CD14-positive monocyte (primary cell): ENCODE measurements at regions not wholly inside any gene's neighbourhood (a gene's known extent, or its start where the extent isn't known, plus 50 kb on each side); places are given as distances from the start of the nearest gene placed in this dataset.

Experiments used
- DNase-seq, 3 donors: peaks; one replicate each; pipeline ENCODE4 v3.0.0-alpha.2; 2011 to 2022
- H2AFZ ChIP-seq: 2 replicates; pipeline ENCODE4 v1.6.0; 2012; ENCODE audit warnings: mild to moderate bottlenecking, low read depth, low read length, inconsistent platforms; ENCODE audit not compliant: insufficient read depth, poor library complexity, severe bottlenecking
- H3K27ac ChIP-seq, 2 donors: 1 replicate in 1 of 2; 2 replicates in 1 of 2; pipeline ENCODE4 v1.5.1; 2012 to 2013; ENCODE audit warnings: low read length in 2 of 2, control low read depth in 1 of 2, inconsistent platforms in 1 of 2, low read depth in 1 of 2, mild to moderate bottlenecking in 1 of 2
- H3K27me3 ChIP-seq, 2 donors: one replicate each; pipeline versions ENCODE4 v1.6.0 to v1.6.1; 2011 to 2013; ENCODE audit warnings: low read length in 2 of 2; ENCODE audit not compliant: control insufficient read depth in 2 of 2, insufficient read depth in 2 of 2
- H3K36me3 ChIP-seq, 2 donors: replicated peaks in 1 of 2; 1 replicate in 1 of 2; 2 replicates in 1 of 2; pipeline versions ENCODE4 v1.5.1 to v1.6.1; 2012 to 2013; ENCODE audit warnings: low read length in 2 of 2, control low read depth in 1 of 2, inconsistent platforms in 1 of 2, mild to moderate bottlenecking in 1 of 2; ENCODE audit not compliant: insufficient read depth in 2 of 2, control insufficient read depth in 1 of 2
- H3K4me1 ChIP-seq, 2 donors: 1 replicate in 1 of 2; 2 replicates in 1 of 2; pipeline versions ENCODE4 v1.5.1 to v1.6.1; 2012 to 2013; ENCODE audit warnings: low read length in 2 of 2, control low read depth in 1 of 2, inconsistent platforms in 1 of 2, mild to moderate bottlenecking in 1 of 2, moderate library complexity in 1 of 2; ENCODE audit not compliant: insufficient read depth in 2 of 2, control insufficient read depth in 1 of 2
- H3K4me2 ChIP-seq: replicated peaks from 2 replicates; pipeline ENCODE3; 2012; ENCODE audit warnings: low read length, moderate library complexity, mild to moderate bottlenecking; ENCODE audit not compliant: poor library complexity, severe bottlenecking; ENCODE audit errors: extremely low read depth
- H3K4me3 ChIP-seq, 3 experiments: fragments of 200-600 bp in 1 of 3; sonication (generic) in 1 of 3; replicated peaks in 1 of 3; 1 replicate in 2 of 3; 2 replicates in 1 of 3; pipeline ENCODE4 v1.5.1; 2011 to 2013; ENCODE audit warnings: low read length in 3 of 3, mild to moderate bottlenecking in 3 of 3, control low read depth in 2 of 3, low read depth in 2 of 3, inconsistent platforms in 1 of 3, moderate library complexity in 1 of 3
- H3K79me2 ChIP-seq: 2 replicates; pipeline ENCODE4 v1.6.0; 2012; ENCODE audit warnings: mild to moderate bottlenecking, control low read depth, inconsistent platforms, low read length, moderate library complexity; ENCODE audit not compliant: insufficient read depth
- H3K9ac ChIP-seq: 2 replicates; pipeline ENCODE4 v1.6.0; 2017; ENCODE audit warnings: low read length, mild to moderate bottlenecking; ENCODE audit not compliant: insufficient read depth, poor library complexity, severe bottlenecking
- H3K9me3 ChIP-seq, 2 donors: replicated peaks in 1 of 2; 1 replicate in 1 of 2; 2 replicates in 1 of 2; pipeline versions ENCODE4 v1.5.1 to v1.6.1; 2012 to 2013; ENCODE audit warnings: low read length in 2 of 2, control low read depth in 1 of 2; ENCODE audit not compliant: control insufficient read depth in 1 of 2, insufficient read depth in 1 of 2
- H4K20me1 ChIP-seq: 2 replicates; pipeline ENCODE4 v1.6.0; 2012; ENCODE audit warnings: mild to moderate bottlenecking, low read length, control low read depth, moderate library complexity; ENCODE audit not compliant: insufficient read depth
- H3K27ac Mint-ChIP-seq, 7 donors: one replicate each; pipeline ENCODE4 v1.8.0; 2020; ENCODE audit warnings: mild to moderate bottlenecking in 7 of 7, mixed read lengths in 7 of 7, moderate library complexity in 6 of 7, inconsistent platforms in 2 of 7
- H3K27me3 Mint-ChIP-seq, 3 donors: one replicate each; pipeline ENCODE4 v1.8.0; 2021 to 2022; ENCODE audit warnings: low read depth in 3 of 3, mild to moderate bottlenecking in 3 of 3, mixed read lengths in 3 of 3, moderate library complexity in 3 of 3, inconsistent platforms in 1 of 3
- H3K36me3 Mint-ChIP-seq, 2 donors: one replicate each; pipeline ENCODE4 v1.8.0; 2020; ENCODE audit warnings: mixed read lengths in 2 of 2, inconsistent platforms in 1 of 2, mild to moderate bottlenecking in 1 of 2
- H3K4me1 Mint-ChIP-seq: one replicate; pipeline ENCODE4 v1.8.0; 2020; ENCODE audit warnings: mild to moderate bottlenecking, mixed read lengths
- H3K4me3 Mint-ChIP-seq, 2 donors: one replicate each; pipeline ENCODE4 v1.8.0; 2020; ENCODE audit warnings: mild to moderate bottlenecking in 2 of 2, mixed read lengths in 2 of 2, moderate library complexity in 1 of 2
- H3K9me3 Mint-ChIP-seq, 7 donors: one replicate each; pipeline ENCODE4 v1.8.0; 2020 to 2022; ENCODE audit warnings: mixed read lengths in 7 of 7, mild to moderate bottlenecking in 6 of 7, moderate library complexity in 6 of 7, inconsistent platforms in 2 of 7
- CTCF ChIP-seq: fragments of 200-600 bp; IDR thresholded peaks from one replicate; pipeline ENCODE4 v1.8.0; 2022; ENCODE audit warnings: antibody characterized with exemption, mild to moderate bottlenecking
- WGBS: methylation state at CpG from one replicate; pipeline ENCODE4 v1.1.5; 2013; ENCODE audit warnings: missing lambda C conversion rate; ENCODE audit not compliant: insufficient coverage; 5-methylcytosine and 5-hydroxymethylcytosine counted together
- intact Hi-C, 2 donors: fragments of 100-400 bp; cut with micrococcal nuclease; formaldehyde crosslinking; loops; one replicate each; pipeline versions ENCODE4 v1.15.0 to v1.15.1; 2023

GRCh38 chr1:198925567-198925966, 286.7 kb downstream of the PTPRC start:
- no peak overlapping the region for H3K9ac ChIP-seq
- H3K9me3 ChIP-seq, result no peaks in the 10 kb centered on the region
- Mint-ChIP-seq H3K4me3 (no peak overlapping the region), H3K27me3 (no peaks in the 10 kb centered on the region), H3K36me3 (peaks cover 2 to 5% of the 10 kb centered on the region in 2 donors), H3K27ac (no peak overlapping the region), H3K4me1 (peaks cover 46% of the 10 kb centered on the region), H3K9me3 (no peaks in the 10 kb centered on the region)
- H3K36me3 ChIP-seq, result no peaks in the 10 kb centered on the region
- H3K79me2 ChIP-seq, result peaks cover 87% of the 10 kb centered on the region
- peaks cover 45 to 64% of the 10 kb centered on the region in 2 donors for H3K4me1 ChIP-seq
- H3K4me2 ChIP-seq, result no peak overlapping the region
- TF ChIP-seq CTCF, result no peak
- H3K27me3 ChIP-seq, result no peaks in the 10 kb centered on the region
- no peaks in the 10 kb centered on the region for H4K20me1 ChIP-seq
- H3K27ac ChIP-seq, result peak overlapping the region in 1 of 2 donors; percentile 5
- intact Hi-C loops, result loop anchor here in 1 of 2 donors (10.0 kb wide), 1 partner anchor 819 kb away; no protein-coding TSS in a partner anchor
- peak in 1 of 3 donors; percentile 52 for DNase-seq
- H3K4me3 ChIP-seq, result no peak overlapping the region
- no peak overlapping the region for H2AFZ ChIP-seq

- Mint-ChIP-seq H3K9me3 (no peaks in the 10 kb centered on the region), H3K27me3 (no peaks in the 10 kb centered on the region), H3K36me3 (peaks cover 2 to 5% of the 10 kb centered on the region in 2 donors), H3K4me1 (peaks cover 42% of the 10 kb centered on the region), H3K4me3 (no peak overlapping the region), H3K27ac (no peak overlapping the region)
- no peak for DNase-seq
- H3K4me3 ChIP-seq, result no peak overlapping the region
- H4K20me1 ChIP-seq, result no peaks in the 10 kb centered on the region
- TF ChIP-seq CTCF, result no peak
- H2AFZ ChIP-seq, result no peak overlapping the region
- no peak overlapping the region for H3K9ac ChIP-seq
- 100% methylated on average over 1 of the region's 3 CpGs for WGBS
- no peaks in the 10 kb centered on the region for H3K27me3 ChIP-seq
- H3K27ac ChIP-seq, result no peak overlapping the region
- peaks cover 82% of the 10 kb centered on the region for H3K79me2 ChIP-seq
- peaks cover 38 to 65% of the 10 kb centered on the region in 2 donors for H3K4me1 ChIP-seq
- H3K36me3 ChIP-seq, result no peaks in the 10 kb centered on the region
- H3K4me2 ChIP-seq, result no peak overlapping the region
- intact Hi-C loops, result loop anchor here in 1 of 2 donors (10.0 kb wide), 1 partner anchor 818 kb away; no protein-coding TSS in a partner anchor
- H3K9me3 ChIP-seq, result no peaks in the 10 kb centered on the region
Observed at GRCh38 chr1:198927129-198927528, 288.3 kb downstream of the PTPRC start.
